Epidermal melanocyte (primary cell): ENCODE measurements at regions not wholly inside any gene's neighbourhood (a gene's known extent, or its start where the extent isn't known, plus 50 kb on each side); places are given as distances from the start of the nearest gene placed in this dataset.

Source experiments
- DNase-seq: peaks from one replicate; pipeline ENCODE4 v3.0.0; 2011; ENCODE audit warnings: low spot score; ENCODE audit not compliant: insufficient read length

DNA sequence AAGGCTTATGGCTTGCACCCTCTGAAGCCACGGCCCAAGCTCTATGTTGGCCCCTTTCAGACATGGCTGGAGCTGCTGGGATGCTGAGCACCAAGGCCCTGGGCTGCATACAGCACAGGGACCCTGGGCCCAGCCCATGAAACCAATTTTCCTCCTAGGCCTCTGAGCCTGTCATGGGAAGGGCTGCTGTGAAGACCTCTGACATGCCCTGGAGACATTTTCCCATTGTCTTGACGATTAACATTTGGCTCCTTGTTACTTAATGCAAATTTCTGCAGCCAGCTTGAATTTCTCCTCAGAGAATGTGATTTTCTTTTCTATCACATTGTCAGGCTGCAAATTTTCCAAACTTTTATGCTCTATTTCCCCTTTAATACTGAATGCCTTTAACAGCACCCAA, 844.7 kb downstream of the PCDH18 start:
- no peak for DNase-seq

DNA sequence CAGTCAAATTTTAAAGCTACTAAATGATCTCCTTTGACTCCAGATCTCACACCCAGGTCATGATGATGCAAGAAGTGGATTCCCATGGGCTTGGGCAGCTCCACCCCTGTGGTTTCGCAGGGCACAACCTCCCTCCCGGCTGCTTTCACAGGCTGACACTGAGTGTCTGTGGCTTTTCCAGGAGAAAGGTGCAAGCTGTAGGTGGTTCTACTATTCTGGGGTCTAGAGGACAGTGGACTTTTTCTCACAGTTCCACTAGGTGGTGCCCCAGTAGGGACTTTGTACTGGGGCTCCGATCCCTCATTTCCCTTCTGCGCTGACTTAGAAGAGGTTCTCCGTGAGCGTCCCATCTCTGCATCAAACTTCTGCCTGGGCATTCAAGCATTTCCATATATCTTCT, 845.2 kb downstream of the PCDH18 start:
- DNase-seq = no peak

DNA sequence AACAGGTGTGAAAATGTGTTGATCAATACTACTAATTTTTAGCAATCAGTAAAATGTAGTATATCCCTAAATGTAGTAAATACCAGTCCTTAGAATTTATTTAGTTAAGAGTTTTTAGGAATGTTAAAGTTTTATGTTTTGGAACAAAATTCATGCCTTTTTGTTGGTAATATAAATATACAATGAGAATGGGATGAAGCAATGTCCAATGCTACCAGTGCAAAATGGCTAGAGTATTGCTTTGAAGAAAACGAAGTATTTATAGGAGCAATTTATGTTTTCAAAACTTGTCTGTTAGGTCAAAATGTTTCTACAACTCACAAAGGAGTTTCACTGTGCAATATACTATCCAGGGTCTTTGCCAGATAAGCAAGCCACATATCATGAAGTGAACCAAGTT, 851.5 kb downstream of the PCDH18 start:
- DNase-seq = no peak

DNA sequence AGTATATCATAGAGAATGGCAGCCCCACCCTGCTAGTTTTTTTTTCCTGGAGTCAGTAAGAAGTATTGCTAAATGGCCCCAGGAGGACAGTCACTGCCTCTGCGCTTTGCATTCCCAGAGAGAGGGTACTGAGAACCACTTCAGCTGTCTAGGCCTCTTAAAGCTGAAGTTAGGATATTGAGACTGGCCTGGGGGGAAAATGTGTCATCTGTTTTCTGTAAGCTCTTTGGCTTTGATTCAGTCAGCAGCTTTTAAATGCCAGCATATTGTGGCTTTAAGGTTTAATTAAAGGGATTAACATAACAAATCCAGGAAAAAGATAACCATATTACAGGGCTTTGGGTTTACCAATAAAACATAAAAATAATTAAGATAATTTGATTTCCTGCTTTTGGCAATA, 852.0 kb downstream of the PCDH18 start:
- peak; percentile 21 for DNase-seq

DNA sequence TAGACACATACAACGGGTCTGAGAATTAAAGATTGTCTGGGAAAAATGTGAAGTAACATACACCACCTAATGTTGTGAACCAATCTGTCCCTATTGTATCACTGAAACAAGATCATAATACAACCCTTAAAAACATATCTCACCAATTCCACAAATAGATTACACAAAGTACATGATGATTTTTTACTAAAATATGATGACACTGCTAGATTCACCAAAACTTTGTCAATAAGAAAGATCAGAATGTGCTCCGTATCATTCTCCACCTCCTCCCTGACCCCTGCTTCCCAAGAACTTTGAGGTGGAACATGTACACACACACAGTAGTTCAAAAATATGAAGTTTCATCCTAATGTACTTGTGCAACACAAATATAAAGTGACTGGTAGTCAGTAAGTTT, 862.0 kb downstream of the PCDH18 start:
- DNase-seq = no peak

DNA sequence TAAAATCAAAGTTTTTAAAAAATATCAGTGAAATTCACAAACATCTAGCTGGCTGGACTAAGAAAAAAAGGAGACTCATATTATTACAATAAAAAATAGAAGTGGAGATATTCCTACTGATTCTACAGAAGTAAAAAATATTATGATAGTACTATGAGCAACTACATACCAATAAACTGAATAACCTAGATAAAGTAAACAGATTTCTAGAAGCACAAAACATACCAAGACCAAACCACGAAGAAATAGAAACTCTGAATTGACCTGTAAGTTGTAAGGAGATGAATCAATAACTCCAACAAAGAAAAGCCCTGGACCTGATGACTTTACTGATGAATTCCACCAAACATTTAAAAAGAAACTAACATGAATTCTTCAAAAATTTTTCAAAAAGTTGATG, 867.3 kb downstream of the PCDH18 start:
- DNase-seq = no peak

DNA sequence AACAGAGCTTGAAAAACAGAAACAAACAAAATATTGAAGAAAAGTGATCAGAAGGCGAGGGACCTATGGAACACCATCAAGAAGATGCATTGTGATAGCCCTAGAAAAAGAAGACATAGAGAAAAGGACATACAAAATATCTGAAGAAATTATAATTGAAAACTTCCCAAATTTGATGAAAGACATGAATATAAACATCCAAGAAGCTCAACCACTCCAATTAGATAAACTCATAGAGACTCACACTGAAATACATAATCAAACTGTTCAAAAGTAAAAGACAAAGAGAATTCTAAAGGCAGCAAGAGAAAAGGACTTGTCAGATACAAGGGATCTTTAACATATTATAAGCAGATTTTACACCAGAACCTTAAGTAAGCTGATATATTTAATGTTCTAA, 869.8 kb downstream of the PCDH18 start:
- no peak for DNase-seq

DNA sequence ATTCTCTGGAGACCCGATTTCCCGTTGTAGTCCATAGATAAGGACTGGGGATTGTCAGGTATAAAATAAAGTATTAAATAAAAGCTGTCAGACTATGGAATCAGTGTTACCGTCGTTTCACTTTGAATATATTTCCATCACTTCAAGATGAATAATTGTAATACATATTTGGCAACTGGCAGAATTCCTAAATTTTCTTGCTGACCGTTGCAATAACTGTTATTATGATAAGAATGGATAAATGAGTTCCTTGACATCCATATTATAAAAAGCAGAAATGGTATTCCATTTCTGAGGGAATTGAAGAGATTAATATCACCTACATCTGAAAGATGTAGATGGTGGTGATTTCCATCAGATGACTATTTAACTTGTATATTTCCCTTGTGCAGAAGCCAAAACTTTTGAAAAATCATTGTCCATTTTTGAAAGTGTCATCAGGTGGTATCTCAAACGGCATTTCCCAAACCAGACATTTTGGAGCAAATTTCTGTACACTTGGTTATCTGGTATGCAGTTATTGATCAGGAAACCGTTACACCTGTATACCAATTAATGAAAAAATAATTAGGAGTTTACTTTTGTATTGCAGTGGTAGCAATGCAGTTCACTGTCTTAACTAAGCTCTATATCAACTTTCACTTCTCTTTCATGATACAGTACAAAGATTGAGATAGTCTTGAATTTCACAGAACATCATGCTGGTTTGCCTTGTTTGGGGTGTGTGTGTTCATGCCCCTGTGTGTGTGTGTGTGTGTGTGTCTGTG, 878.5 kb downstream of the PCDH18 start:
- no peak for DNase-seq

DNA sequence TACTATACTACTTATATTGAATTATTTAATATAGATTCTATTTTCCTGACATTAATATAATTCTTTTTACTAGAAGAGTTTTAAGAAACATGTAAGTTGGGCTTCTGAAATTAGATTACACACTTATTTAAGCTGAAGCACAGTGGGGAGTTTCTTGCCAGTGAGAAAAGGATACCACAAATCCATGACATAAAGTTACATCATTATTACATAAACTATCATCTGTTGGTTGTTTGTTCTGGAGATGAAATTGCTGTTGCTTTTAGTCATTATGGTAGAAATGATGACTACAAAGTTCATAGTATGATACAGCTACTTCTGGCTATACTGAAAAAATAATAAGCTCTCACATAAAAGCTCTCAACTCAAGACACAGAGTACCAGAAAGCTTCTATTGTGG, 880.4 kb downstream of the PCDH18 start:
- no peak for DNase-seq

DNA sequence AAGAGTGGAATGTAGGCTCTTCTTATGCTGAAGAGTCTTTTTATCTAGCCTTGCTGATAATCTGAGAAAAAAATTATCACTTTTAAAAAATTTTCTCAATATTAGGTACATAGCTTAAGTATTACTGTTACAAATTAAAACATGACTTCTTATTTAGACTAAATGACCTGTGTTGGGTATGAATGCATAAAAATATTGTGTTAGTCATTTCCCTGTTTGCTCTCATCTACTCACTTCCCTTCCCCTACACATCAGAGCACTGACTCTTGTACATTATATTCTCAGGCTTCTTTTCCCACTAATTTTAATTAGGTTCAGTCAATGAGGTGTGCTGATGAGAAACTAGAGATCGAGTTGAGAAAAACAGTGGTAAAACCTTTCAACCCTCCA, 881.0 kb downstream of the PCDH18 start:
- no peak for DNase-seq

DNA sequence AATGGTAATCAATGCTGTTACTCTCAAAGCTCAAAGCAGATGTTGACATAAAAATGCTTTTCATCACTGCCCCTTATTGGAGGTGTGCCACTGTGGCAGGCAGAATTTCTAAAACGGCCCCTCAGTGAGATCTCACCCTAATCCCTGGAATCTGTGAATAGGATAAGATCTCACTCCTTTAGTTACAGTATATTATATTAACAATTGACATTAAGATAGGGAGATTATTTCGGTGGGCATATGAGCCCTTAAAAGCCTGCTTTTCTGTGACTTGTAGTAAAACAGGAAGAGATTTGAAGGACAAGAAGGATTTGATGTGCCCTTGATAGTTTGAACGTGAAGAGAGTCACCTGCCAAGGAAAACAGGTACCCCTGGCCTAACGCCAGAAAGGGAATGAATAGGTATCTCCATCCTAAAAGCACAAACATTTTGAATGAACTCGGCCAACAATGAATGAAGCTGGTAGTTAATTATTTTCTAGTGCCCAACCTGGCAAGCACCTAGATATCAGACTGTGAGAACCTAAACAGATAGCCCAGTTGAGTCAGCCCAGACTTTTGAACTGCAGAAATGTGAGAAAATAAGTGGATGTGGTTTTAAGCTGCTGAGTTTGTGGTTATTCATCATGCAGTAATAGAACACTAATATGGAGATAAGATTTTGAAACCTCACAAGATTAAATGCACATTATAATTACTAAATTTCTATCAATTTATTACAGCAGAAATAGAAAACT, 881.6 kb downstream of the PCDH18 start:
- DNase-seq = no peak

DNA sequence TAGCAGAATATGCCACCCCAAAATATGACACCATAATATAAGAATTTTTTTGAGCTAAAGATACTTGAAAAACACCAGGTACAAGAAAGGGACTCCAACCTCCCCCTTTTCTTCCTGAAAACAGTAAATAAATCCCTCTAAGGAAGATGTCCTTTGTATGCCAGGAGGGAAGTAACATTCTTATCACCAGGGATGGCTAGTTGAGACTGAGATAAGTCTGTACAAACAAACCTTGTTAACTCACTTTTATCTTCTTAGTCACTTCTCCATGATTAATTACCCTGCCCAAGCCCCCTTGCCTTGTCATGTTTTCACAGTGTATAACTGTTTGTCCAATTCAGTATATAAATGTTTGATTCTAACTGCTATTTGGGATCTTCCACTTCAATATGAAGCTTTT, 888.0 kb downstream of the PCDH18 start:
- no peak for DNase-seq

DNA sequence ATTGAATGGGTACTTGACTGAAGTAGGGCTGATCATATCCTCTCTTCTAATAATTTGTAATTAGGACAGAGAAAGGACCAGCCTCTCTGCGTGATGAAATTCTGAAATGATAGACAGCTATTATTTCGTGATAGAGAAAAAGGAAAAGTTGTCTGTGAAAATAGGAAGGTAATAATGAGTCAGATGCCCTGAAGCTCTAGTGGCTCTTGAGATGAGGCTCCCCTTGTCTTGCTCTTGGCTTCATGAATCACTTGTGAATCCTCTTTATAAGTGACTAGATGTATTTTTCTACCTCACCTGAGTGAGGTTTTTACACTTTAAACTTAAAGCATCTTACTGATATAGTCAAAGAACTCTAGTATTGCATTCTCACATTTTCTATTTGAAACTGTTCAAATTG, 888.9 kb downstream of the PCDH18 start:
- DNase-seq = no peak

DNA sequence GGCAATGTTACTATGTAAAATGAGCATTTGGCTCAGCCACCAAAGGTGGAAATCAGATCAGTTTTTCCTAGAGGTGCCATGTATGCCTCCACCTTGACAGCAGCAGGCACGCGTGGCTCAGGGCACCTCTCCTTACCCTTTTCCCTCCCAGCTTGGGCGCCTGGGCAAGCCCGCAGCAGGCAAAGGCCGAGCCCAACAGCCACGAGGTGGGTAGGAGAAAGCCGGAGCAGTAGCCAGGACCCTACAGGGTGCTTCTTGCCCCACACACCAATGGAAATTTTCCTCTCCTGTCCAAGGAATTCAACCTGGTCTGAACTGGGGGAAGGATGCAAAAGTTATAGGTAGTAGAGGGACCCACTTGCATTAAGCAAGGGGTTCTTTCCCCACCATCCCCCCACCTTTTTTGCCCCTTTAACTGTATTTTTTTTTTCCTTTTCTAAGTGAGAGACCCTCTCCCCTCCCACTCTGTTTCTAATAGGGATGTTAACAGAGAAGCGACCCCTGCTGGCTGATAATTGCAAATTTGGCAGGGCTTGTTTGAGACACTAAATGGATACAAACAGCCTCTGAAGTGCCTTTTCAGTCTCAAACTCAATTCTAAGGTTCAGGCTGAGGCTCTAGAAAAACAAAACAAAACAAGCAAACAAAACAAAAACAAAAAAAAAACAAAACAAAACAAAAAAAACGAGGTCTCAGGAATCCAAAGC, 895.1 kb downstream of the PCDH18 start:
- no peak for DNase-seq

DNA sequence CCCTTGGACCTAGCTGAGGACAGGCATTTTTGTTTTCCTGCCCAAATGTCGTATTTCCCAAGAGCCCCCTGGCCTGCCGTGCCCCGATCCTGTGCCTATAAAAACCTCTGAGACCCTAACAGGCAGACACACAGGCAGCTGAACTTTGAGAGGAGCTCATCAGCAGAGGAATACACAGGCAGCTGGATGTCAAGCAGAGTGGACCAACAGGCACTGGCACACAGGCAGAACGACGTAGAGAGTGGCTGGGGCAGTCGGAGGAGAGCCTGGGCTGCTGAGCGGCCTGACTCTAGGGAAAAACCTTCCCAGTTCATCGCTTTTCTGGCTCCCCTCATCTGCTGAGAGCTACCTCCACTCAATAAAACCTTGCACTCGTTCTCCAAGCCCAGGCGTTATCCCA, 896.1 kb downstream of the PCDH18 start:
- no peak for DNase-seq

DNA sequence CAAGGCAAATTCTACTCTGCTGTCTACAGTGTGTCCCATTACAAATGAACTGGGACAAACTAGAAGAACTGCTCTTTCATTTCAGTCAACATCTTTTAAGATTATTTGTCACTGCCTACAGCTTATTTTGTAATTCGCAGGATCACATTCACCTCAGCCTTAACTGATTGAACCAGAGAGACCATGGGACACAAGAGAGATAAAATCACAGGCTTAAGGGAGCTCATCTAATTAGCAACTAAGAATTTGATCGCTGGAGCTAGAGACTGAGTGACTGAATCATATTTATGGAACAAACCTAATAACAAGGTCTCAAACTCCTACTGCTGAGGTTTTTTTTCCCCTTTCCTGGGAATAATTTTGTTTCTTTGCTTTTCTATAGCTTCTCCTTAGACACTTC, 898.2 kb downstream of the PCDH18 start:
- DNase-seq = no peak

DNA sequence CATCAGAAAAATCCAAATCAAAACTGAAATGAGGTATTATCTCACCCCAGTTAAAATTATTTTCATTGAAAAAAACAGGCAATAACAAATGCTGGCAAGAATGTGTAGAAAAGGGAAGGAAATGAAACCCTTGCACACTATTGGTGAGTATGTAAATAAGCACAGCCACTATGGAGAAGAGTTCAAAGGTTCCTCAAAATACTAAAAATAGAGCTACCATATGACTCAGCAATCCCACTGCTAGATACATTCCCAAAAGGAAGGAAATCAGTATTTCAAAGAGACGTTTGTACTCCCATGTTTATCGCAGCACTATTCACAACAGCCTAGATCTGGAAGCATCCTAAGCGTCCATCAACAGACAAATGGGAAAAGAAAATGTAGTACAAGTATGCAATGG, 932.4 kb downstream of the PCDH18 start:
- DNase-seq = no peak

DNA sequence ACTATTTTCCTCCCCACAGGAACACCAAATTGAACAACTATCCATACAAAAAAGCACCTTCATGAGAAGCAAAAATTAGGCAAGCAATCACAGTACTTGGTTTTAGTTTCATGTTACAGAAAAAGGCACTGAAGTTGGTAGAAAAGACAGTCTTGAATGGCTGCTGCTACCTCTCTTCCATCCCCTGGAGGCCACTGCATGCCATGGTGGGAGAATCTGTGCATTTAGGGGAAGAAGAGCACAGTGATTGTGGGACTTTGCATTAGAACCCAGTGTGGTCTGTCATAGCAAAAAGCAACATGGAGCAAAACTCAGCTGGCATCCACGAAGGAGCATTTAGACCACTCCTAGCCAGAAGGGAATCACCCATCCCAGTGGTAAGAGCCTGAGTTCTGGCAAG, 941.9 kb downstream of the PCDH18 start:
- no peak for DNase-seq

DNA sequence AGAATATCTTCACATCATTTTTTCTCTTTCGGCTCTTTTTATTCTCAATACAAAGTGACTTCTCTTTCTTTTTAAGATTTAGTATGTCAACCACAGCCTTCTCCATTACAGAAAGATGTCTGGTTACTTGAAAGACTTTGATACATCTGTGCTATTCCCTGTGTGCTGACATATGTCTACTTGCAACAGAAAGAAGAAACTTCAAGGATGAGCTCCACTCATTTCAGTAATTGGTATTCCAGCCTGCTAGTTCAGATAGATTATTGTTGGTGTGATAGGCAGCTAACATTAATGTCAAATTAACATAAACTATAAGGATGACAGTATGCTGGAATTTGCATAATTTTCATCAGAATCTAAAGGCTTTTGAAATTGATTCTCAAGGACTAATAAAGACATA, 948.7 kb downstream of the PCDH18 start:
- no peak for DNase-seq

DNA sequence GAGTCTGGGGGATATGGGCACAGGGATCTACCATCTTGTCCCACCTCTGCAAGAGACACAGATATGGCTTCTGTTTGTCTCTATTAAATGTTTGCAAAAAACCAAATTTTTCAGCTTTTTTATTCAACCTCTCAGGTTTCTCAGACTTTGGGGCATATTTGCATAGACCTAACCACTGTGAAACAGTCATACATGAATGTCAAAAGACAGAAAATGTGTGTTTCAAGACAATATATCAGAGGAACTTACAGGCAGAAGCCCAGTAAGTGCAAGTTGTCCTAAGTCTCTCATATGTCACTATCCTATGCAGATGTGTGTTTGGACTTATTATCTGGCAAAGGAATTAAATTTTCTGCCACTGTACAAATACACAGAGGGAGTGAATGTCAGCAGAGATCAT, 951.2 kb downstream of the PCDH18 start:
- DNase-seq = no peak

DNA sequence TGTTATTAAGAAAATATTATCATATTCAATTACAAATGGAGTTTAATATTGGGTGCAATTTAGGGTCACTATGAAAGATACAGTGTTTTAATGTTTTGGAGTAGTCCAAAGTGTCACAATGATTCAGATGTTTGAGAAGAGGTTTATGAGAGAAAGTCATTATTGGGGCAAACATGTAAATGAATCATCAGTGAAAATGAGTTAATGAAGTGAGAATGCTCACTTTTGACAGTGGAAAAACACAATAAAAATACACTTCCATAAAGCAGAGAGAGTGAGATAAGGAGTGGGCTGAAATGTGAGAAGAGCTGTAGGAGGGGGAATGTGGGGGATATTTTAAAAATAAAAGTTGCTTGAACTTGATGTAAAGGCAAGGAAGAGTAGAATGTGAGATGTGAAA, 957.1 kb downstream of the PCDH18 start:
- no peak for DNase-seq

DNA sequence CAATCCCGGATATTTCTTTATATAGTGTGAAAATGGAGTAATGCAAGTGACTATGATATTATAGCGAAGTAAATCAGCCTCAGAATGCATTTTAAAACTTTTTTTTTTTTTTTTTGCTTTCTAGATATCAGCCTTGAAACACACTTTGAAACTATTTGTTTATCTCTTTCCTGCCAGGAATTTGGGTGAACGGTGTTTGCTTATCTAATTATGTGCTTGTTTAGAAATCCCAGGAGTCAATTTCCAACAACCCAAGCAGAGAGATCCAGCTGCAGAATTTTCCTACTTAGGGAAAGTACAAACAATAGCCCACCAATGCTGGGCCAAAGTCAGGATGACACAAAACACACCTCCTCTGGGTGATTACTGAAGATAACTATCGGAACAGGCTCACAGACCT, 958.8 kb downstream of the PCDH18 start:
- no peak for DNase-seq

DNA sequence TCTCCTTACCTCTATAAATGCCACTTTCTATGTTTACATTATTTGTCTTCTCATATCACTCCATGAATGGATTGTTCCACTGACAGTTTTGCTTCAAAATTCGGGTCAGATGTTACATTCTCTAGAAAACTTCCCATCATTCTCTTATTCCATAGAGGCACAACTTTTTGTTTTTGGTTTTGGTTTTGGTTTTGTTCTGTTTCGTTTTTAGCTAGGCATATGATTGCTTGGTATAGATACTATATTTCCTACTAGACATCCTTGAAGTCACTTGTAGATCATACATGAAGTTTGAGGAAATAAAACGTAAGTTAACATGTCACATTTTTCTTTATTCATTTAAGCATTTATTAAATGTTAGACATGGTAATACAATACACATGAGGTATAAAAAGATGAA, 961.0 kb downstream of the PCDH18 start:
- DNase-seq = no peak
